HG03039 (cell line): ENCODE measurements at regions not wholly inside any gene's neighbourhood (a gene's known extent, or its start where the extent isn't known, plus 50 kb on each side); places are given as distances from the start of the nearest gene placed in this dataset.
A peak's percentile ranks its signal among the peaks of the same experiment; 100 is the strongest.
"Not testable (repeated sequence)": the region's sequence is repeated elsewhere in the genome, so short reads cannot be mapped to it uniquely, and the experiment has no call there.

ENCODE experiments used
- ATAC-seq: cut with Tn5 transposase; IDR thresholded peaks from one replicate; pipeline ENCODE4 v1.9.1; 2021; ENCODE audit warnings: mild to moderate bottlenecking, moderate library complexity; ENCODE audit not compliant: unreplicated experiment

DNA sequence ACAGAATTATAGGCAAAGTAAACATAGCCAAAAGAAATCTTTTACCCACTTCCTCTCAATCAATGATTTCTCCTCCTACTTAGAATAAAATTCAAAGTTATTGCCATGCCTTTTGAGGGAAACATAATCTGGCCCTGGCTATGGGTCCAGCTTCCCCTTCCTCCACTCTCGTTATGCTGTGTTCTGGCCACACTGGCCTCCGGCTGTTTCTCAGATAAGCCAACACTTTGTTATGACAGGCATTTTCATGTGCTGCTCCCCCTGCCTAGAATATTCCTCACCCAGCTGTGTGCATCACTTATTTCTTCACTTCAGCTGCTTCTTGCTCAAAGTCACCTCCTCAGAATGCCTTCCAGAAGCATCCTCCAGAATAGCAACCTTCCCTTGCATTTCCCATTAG lies 386.6 kb upstream of the AADAT start:
- ATAC-seq = no peak

DNA sequence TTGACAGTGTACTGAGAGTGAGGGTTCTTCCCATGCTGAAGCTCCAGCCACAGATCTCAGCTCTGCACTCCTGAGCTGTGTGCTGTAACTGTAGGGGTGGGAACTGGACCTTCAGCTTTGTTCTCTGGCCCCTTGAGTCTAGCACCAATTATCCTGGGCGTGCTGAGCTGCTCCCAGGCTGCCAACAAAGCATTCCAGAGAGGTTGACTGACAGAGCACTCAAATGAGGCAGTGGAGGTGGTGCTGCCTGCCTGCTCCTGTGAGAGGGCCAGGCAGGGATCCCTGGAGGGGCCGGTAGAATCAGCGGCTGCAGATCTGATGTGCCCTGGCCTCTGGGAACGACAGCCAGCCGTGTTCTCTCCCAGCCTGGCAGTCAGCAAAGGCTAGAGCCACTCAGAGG lies 375.7 kb upstream of the AADAT start:
- ATAC-seq = no peak

DNA sequence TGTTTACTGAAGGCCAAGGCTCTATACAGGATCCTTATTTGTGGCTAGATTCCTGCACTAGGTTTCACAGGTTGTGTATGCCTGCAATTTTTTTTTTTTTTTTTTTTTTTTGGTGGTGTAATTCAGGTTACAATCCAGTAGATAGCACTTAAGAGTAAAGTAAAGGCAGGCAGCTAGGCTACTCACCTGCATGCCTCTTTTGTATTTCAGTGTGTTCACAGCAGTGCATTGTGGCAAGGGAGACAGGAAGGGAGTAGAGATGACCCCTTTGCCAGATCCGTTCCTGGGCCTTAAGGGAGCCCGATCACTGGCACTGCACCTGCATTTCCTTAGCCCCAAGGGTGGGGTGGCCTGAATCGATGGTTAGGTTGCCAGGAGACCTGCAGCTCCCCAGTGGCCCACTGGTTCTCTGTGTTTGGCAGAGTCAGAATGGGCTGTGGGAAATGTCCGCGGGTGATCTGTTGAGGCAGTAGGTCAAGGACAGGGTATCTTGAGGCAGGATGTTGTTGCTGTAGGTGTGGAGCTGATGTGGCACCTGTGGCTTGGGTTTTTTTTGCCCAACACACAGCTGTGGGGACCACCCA lies 374.9 kb upstream of the AADAT start:
- no peak for ATAC-seq

GRCh38 chr4:170446782-170447181 lies 357.0 kb upstream of the AADAT start:
- no peak for ATAC-seq

DNA sequence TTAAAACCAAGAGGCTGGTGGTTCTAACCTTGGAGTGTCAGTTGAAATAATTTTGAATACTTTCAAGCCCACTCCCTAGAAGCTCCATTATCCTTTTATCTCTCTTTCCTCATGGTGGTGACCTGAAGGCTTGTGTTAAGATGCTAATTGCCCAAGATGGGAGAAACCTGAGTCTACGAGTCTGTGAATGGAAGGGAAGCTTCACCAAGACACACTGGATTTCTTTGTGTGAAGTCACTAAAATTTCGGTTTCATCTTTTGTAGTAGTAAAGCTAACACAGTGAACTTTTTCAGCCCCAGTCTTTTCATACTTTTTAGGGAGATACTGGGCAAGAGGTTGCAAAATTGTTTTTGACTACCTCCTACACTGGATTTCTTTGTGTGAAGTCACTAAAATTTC lies 351.4 kb upstream of the AADAT start:
- ATAC-seq = not testable (repeated sequence)

GRCh38 chr4:170428929-170429328 lies 339.2 kb upstream of the AADAT start:
- no peak for ATAC-seq

- ATAC-seq = no peak
Observed at GRCh38 chr4:170425521-170426143, 335.9 kb upstream of the AADAT start.

GRCh38 chr4:170425040-170425439 lies 335.3 kb upstream of the AADAT start:
- ATAC-seq = no peak

- ATAC-seq = no peak
Observed at GRCh38 chr4:170423137-170423536, 333.4 kb upstream of the AADAT start.

GRCh38 chr4:170420255-170420693 lies 330.5 kb upstream of the AADAT start:
- ATAC-seq = peak; percentile 89

DNA sequence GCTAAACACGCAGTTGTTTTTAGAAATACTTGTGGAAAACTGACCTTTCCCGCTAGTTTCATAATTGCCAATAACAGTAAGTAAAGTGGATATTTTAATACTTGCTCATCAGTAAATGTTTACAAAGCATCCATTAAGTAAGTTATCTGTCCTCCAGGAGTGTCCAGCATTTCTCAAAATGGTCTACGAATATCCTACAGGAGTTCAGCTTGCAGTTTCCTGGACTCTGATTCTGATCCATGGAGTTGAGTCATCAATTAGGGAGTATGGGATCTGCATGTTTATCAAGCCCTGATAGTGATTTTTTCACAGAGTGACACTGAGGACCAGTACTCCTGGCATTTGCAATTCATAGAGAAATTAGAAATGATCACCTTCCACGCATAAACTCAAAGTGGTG lies 325.2 kb upstream of the AADAT start:
- no peak for ATAC-seq

GRCh38 chr4:170414360-170414759 lies 324.6 kb upstream of the AADAT start:
- ATAC-seq = no peak

- no peak for ATAC-seq
Observed at GRCh38 chr4:170413951-170414350, 324.2 kb upstream of the AADAT start.

- ATAC-seq = no peak
Observed at GRCh38 chr4:170400361-170400760, 310.6 kb upstream of the AADAT start.

DNA sequence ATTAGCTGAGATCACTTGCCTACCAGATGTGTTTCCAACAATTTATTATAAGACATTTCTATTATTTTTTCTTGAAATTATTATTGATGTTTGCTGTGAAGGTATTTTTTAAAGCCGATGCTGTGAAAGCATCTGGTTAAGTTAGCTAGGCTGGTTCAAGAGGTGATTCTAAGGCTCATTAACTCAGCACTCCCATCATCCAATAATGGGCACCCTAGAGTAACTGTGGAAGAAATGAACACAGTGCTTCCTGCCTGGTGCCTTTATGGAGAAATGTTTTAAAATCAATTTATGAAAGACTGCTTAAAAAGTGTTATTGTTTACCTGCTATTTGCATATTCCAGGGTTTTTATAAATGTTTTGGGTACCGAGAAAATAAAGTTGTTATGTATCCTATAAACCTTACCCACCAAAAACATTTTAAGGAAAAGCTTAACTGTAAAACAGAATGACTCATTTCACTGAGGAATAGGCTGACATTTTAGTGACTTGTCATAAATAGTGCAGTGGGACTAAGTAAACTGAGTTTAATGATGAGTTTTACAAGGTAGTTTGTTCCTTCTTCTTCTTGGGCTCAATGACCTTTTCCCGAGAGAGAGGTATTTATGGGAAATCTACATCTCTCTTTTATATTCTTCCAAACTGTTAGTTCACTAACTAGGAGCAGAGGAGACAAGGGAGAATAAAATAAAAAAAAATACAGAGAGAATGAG lies 310.0 kb upstream of the AADAT start:
- ATAC-seq = no peak

GRCh38 chr4:170398218-170398617 lies 308.5 kb upstream of the AADAT start:
- no peak for ATAC-seq

- ATAC-seq = no peak
Observed at GRCh38 chr4:170395773-170396172, 306.0 kb upstream of the AADAT start.

DNA sequence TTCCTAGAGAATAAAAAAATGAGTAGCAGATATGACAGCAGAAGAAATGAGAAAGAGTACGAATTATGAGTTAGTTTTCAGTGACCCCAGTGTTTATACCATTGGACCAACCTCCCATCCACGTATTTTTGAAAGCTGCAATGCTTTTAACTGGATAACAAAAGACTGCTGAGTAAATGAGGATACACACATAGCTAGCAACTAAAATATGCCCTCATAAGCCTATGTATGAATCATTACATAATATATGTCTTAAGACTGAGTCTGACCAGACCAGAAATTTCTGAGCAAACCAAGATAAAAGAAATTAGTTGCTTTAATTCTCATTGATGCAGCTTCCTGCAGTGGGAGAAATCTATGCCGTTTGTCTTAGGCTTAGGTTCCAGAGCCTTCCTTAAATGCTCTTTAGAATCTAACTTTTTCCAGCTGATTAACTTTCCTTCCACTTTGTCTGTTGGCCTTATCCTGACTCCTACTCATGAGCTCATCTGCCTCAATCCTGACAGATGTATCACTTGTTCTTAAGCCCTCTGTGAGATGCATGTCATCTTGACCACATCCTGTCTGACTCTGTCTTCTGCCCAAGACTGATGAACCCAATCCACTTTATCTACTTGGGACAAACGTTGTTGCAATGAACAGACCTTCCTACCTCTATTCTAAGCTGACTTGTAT lies 301.4 kb upstream of the AADAT start:
- ATAC-seq = no peak

DNA sequence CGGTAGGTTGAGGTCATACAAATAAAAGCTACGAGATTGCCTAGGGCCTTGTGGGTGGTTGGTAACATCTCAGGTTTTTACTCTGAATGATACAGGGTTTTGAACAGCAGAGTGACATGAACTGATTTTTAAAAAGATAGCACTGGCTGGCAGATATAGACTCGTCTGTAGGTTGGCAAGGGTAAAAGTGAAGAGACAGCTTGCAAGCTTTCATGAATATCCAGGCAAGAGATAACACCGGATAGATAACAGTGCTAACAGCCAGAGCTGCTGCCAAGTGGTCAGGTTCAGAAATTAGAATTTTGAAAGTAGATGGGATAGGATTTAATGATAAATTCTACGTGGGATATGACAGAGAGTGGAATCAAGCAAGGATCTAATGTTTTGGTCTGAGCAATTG lies 299.7 kb upstream of the AADAT start:
- ATAC-seq = no peak

DNA sequence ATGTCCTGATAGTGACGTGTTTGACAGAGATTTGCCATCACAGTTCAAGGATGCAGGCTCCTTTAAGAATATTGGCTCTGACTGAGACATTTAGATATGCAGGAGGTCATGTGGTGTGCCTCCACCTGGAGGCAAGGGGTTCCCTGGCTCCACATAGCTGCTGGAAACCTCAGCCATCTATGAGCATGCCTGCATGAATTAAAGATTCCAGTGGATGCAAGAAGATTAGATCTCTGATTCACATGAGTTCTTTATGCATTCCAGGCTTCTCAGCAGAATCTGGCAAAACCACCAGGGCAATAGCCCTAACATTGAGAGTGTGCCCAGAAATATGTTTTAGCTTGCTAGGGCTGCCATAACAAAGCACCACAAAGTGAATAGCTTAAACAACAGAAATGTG lies 298.5 kb upstream of the AADAT start:
- no peak for ATAC-seq

DNA sequence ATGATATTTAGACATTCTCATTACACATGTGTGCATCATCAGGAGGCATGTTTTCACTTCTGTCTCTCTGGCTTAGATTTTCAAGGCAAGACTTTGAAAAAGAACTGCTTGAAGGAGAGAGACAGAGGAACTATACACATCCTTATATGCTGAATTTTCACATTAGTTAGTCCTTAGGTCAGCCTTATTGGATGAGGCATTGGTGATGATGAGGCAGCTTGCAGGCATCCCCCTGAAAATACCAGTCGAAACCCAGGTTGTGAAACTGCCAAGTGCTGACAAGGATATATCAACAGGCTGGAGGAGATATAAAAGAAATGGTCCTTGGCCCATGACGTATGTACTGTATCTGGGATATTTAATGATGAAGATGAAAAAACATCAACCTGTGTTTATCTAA lies 297.2 kb upstream of the AADAT start:
- ATAC-seq = no peak

GRCh38 chr4:170386511-170386910 lies 296.8 kb upstream of the AADAT start:
- no peak for ATAC-seq
